GM23248 (cell line): ENCODE measurements at regions not wholly inside any gene's neighbourhood (a gene's known extent, or its start where the extent isn't known, plus 50 kb on each side); places are given as distances from the start of the nearest gene placed in this dataset.

ENCODE experiments used
- EZH2 ChIP-seq: fragments of 200-600 bp; sonication (generic); IDR thresholded peaks from 2 replicates; pipeline ENCODE4 v1.6.1; 2018; ENCODE audit warnings: antibody characterized with exemption, mild to moderate bottlenecking; ENCODE audit not compliant: insufficient read depth, poor library complexity, severe bottlenecking
- EZH2phosphoT487 ChIP-seq: fragments of 200-600 bp; sonication (generic); IDR thresholded peaks from 2 replicates; pipeline ENCODE4 v1.6.1; 2018; ENCODE audit warnings: antibody characterized with exemption, moderate library complexity, mild to moderate bottlenecking, low read depth; ENCODE audit not compliant: insufficient read depth

DNA sequence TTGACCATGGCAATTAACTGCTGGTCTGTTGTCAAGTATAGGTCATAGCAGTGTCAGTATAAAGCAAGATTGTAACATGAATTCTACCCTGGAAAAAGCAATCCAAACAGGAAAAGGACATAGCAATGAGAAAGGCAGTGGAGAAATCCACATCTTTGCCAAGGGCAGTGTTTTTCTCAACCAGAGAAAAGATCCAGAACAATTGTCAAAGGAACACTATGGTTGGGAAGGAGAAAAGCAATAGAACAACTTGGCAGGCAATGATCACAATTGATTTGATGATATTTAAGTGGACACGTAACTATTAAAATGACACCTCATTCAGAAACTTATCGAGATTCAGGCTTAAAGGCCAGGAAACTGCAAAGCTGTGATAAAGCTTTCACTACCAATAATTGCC lies 271.1 kb downstream of the DIPK2A start:
- TF ChIP-seq EZH2phosphoT487 (no peak), EZH2 (no peak)
